HL-60 (cell line): ENCODE measurements at regions not wholly inside any gene's neighbourhood (a gene's known extent, or its start where the extent isn't known, plus 50 kb on each side); places are given as distances from the start of the nearest gene placed in this dataset.

Experiments
- GABPA ChIP-seq: IDR thresholded peaks from 2 replicates; pipeline ENCODE4 v1.6.1; 2012; ENCODE audit warnings: low read depth
- POLR2AphosphoS5 ChIP-seq: IDR thresholded peaks from 2 replicates; pipeline ENCODE4 v1.6.1; 2012; ENCODE audit warnings: low read depth
- SPI1 ChIP-seq: IDR thresholded peaks from 2 replicates; pipeline ENCODE4 v1.6.1; 2012; ENCODE audit warnings: low read depth, mild to moderate bottlenecking, borderline replicate concordance
- TF ChIP-seq, protein P1 (sequence below): IDR thresholded peaks from one replicate; pipeline ENCODE4 v1.5.1; 2011; ENCODE audit warnings: low read length, control low read depth, inconsistent platforms; ENCODE audit not compliant: insufficient read depth
- TF ChIP-seq, protein P2 (sequence below): IDR thresholded peaks from 2 replicates; pipeline ENCODE4 v1.6.1; 2012; ENCODE audit warnings: low read depth; ENCODE audit not compliant: insufficient replicate concordance

DNA sequence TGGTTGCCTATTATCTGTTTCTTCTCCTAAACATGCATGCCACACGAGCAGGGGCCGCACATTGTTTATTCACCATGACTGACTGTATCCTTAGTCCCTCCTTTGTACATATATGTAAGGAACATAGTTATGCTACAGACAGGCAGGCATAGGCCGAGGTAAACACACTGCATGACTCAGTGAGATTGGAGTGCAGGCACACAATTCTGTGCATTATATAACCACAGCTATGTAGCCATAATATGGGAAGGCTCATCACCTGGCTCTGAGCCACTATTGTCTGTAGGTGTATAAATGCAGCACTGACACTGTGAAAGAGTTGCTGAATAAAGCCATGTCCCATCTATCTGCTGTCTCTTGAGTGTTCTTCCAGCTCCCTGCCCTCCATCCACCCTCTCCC, 431.6 kb downstream of the IDS start:
- TF ChIP-seq GABPA (no peak), POLR2AphosphoS5 (no peak), SPI1 (no peak)
- TF ChIP-seq, protein P1, sequence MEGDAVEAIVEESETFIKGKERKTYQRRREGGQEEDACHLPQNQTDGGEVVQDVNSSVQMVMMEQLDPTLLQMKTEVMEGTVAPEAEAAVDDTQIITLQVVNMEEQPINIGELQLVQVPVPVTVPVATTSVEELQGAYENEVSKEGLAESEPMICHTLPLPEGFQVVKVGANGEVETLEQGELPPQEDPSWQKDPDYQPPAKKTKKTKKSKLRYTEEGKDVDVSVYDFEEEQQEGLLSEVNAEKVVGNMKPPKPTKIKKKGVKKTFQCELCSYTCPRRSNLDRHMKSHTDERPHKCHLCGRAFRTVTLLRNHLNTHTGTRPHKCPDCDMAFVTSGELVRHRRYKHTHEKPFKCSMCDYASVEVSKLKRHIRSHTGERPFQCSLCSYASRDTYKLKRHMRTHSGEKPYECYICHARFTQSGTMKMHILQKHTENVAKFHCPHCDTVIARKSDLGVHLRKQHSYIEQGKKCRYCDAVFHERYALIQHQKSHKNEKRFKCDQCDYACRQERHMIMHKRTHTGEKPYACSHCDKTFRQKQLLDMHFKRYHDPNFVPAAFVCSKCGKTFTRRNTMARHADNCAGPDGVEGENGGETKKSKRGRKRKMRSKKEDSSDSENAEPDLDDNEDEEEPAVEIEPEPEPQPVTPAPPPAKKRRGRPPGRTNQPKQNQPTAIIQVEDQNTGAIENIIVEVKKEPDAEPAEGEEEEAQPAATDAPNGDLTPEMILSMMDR: no peak
- TF ChIP-seq, protein P2, sequence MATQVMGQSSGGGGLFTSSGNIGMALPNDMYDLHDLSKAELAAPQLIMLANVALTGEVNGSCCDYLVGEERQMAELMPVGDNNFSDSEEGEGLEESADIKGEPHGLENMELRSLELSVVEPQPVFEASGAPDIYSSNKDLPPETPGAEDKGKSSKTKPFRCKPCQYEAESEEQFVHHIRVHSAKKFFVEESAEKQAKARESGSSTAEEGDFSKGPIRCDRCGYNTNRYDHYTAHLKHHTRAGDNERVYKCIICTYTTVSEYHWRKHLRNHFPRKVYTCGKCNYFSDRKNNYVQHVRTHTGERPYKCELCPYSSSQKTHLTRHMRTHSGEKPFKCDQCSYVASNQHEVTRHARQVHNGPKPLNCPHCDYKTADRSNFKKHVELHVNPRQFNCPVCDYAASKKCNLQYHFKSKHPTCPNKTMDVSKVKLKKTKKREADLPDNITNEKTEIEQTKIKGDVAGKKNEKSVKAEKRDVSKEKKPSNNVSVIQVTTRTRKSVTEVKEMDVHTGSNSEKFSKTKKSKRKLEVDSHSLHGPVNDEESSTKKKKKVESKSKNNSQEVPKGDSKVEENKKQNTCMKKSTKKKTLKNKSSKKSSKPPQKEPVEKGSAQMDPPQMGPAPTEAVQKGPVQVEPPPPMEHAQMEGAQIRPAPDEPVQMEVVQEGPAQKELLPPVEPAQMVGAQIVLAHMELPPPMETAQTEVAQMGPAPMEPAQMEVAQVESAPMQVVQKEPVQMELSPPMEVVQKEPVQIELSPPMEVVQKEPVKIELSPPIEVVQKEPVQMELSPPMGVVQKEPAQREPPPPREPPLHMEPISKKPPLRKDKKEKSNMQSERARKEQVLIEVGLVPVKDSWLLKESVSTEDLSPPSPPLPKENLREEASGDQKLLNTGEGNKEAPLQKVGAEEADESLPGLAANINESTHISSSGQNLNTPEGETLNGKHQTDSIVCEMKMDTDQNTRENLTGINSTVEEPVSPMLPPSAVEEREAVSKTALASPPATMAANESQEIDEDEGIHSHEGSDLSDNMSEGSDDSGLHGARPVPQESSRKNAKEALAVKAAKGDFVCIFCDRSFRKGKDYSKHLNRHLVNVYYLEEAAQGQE: no peak
